Stomach (tissue), 4 donors: ENCODE measurements at regions not wholly inside any gene's neighbourhood (a gene's known extent, or its start where the extent isn't known, plus 50 kb on each side); places are given as distances from the start of the nearest gene placed in this dataset.

ENCODE experiments used
- POLR2A ChIP-seq, 4 donors: fragments of 450-650 bp; IDR thresholded peaks; one replicate each; pipeline ENCODE4 v1.6.1; 2016; ENCODE audit warnings: antibody characterized with exemption in 4 of 4, control low read depth in 2 of 4, mild to moderate bottlenecking in 1 of 4, moderate library complexity in 1 of 4
- POLR2AphosphoS5 ChIP-seq, 3 donors: sonication (generic); formaldehyde crosslinking; IDR thresholded peaks; one replicate each; pipeline ENCODE4 v1.6.1; 2016; ENCODE audit warnings: antibody characterized with exemption in 3 of 3
- TF ChIP-seq, protein P1 (sequence below), 7 experiments: fragments of 450-650 bp in 4 of 7; fragments of 200-600 bp in 3 of 7; sonication (generic) in 3 of 7; IDR thresholded peaks; one replicate each; pipeline ENCODE4 v1.5.1; 2016 to 2019; ENCODE audit warnings: antibody characterized with exemption in 7 of 7, control low read depth in 2 of 7, mild to moderate bottlenecking in 1 of 7

DNA sequence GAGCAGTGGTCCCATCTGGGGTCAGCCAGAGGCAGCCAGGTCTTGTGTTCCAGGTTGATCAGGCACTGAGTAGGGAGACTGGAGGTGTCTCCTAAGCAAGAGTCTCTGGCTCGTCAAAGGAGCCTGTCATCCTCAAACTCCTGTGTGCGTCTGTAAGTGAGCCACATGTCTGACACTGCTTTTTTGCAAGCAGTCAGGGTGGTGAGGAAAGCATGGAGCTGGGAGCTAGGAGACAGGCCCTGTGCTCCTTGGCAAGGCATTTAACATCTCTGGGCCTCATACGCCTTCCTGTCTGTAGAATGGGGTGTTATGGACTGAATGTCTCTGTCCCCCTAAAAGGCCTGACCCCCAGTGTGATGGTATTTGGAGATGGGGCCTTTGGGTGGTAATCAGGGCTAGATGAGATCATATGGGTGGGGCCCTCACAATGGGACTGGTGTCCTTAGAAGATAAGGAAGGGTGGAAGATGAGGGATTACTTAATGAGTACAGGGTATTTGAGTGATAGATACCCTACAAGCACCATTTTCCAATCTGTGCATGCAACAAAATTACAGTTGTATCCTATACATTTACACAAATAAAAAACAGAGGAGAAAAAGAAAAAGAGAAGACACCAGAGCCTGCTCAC lies 53.0 kb downstream of the ARL6IP4 start:
- TF ChIP-seq, protein P1, sequence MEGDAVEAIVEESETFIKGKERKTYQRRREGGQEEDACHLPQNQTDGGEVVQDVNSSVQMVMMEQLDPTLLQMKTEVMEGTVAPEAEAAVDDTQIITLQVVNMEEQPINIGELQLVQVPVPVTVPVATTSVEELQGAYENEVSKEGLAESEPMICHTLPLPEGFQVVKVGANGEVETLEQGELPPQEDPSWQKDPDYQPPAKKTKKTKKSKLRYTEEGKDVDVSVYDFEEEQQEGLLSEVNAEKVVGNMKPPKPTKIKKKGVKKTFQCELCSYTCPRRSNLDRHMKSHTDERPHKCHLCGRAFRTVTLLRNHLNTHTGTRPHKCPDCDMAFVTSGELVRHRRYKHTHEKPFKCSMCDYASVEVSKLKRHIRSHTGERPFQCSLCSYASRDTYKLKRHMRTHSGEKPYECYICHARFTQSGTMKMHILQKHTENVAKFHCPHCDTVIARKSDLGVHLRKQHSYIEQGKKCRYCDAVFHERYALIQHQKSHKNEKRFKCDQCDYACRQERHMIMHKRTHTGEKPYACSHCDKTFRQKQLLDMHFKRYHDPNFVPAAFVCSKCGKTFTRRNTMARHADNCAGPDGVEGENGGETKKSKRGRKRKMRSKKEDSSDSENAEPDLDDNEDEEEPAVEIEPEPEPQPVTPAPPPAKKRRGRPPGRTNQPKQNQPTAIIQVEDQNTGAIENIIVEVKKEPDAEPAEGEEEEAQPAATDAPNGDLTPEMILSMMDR (IDR thresholded peaks at IDR 0.05): no peak
- no peak for TF ChIP-seq POLR2A (IDR thresholded peaks at IDR 0.05)
- TF ChIP-seq POLR2AphosphoS5 (IDR thresholded peaks at IDR 0.05): no peak
